DMS53 treated with DMSO at 0.1 percent for 48 hours (cell line): ENCODE measurements at regions not wholly inside any gene's neighbourhood (a gene's known extent, or its start where the extent isn't known, plus 50 kb on each side); places are given as distances from the start of the nearest gene placed in this dataset.
A peak's percentile ranks its signal among the peaks of the same experiment; 100 is the strongest.

Experiments used
- DNase-seq: peaks from one replicate; lab custom pipeline; 2025; ENCODE audit not compliant: unreplicated experiment; lab: John Stamatoyannopoulos, UW

GRCh38 chr3:190252080-190252479 lies 70.2 kb downstream of the CLDN1 start:
- no peak for DNase-seq

- no peak for DNase-seq
These were observed 72.8 kb downstream of the CLDN1 start for GRCh38 chr3:190249414-190249813.

- no peak for DNase-seq
These were observed 80.1 kb downstream of the CLDN1 start for GRCh38 chr3:190242147-190242546.

- no peak for DNase-seq
These were observed 82.9 kb downstream of the CLDN1 start for GRCh38 chr3:190239325-190239724.

DNA sequence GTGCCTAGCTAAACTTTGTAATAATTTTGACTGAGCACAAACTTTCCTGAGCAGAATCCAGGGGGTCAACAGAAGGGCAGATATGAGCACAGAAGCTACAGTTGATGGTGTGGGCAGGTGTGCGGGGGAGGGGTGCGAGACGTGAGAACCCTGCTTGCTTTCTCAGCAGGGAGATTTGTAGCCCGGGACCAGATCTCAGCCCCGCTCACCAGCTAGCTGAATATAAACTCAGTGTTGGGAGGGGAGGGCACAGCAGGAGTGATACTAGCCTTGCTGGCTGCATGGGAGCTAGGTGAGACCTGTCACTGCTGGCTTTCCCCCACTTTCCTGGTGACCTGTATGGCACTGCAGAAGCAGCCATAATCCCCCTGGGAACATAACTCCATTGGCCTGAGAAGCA lies 83.4 kb downstream of the CLDN1 start:
- no peak for DNase-seq

- DNase-seq = no peak
These were observed 87.6 kb downstream of the CLDN1 start for GRCh38 chr3:190234621-190235020.

GRCh38 chr3:190229632-190230424 lies 92.4 kb downstream of the CLDN1 start:
- DNase-seq = no peak

GRCh38 chr3:190227064-190227463 lies 95.2 kb downstream of the CLDN1 start:
- no peak for DNase-seq

- DNase-seq = peak; percentile 37
These were observed 97.2 kb downstream of the CLDN1 start for GRCh38 chr3:190224863-190225692.

DNA sequence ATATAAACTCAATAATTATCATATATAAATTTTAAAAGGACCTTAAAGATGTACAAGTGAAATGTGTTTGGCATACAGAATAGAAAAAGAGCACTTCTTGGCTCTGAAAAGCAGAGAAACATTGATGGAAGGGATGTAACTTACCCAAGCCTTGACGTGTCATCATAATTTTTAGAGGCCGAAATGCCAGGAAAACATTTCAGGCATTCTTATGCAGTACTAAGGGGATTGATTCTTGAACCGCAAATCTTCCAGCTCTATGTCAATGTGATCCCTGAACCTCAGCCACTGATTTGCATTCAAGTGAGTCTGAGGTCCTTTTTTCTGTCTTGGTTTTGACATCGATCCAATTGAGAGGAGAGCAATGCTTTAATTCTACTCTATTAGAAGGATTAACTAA lies 97.8 kb downstream of the CLDN1 start:
- no peak for DNase-seq

- no peak for DNase-seq
These were observed 99.3 kb downstream of the CLDN1 start for GRCh38 chr3:190222916-190223315.

- DNase-seq = no peak
These were observed 99.9 kb downstream of the CLDN1 start for GRCh38 chr3:190222360-190222759.

DNA sequence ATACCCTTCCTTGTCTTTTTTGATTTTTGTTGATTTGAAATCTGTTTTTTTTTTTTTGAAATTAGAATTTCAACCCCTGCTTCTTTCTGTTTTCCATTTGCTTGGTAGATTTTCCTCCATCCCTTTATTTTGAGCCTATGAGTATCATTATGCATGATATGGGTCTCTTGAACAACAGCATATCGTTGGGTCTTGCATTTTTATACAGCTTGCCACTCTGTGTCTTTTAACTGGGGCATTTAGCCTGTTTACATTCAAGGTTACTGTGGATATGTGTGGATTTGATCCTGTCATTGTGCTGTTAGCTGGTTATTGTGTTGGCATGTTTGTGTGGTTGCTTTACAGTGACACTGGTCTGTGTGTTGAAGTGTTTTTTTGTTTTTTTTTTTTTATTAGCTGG lies 99.7 kb upstream of the P3H2 start:
- no peak for DNase-seq

DNA sequence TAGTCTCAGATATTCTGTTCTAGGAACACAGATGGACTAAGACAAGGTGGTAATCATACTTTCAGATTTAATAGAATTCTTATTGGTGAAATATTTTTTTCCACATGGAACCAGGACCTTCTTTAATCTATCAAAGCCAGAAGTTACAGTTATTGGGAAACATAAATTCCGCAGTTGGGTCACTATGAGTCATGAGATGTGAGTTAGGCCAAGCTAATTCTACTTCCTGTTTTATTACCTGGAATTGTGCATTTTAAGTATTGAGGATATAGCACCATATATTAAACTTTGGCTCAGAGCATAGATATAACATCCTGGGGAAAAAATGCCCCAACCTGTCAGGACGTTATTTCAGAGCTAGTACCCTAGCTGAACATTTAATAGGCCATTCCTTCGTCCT lies 96.4 kb upstream of the P3H2 start:
- DNase-seq = no peak

DNA sequence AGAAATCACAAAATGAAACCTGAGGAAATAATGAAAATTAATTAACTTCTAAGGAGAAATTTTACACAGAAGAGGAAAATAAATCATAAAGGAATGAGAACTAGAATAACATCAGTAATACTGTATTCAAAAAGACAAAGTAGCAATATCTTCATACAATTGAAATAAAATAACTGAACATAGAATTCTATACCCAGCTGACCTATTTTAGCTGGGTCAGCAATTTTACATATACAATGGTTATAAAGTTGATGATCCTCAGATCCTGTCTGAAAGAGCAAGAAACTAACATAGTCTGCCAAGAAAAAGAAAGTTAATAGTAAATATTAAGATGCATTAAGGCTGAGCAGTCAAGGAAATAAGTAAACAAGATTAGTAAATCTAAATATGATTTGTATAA lies 93.0 kb upstream of the P3H2 start:
- no peak for DNase-seq

DNA sequence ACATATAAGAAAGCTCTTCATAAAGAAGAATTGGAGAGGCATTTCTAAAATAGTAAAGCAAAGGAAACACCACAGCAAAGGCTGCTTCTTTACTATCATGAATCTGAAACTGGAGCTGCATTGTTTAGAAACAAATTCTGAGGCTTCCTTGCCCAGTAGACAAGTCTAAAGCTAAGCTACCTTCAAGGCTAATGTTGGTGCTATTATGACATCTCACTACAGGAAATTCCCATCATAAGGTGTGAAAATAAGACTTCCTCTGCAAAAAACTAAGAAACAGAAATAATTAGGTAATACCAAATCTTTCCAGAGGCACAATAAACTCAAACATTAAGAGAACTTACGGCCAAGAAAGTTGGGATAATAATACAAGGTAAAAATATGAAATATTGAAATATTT lies 89.9 kb upstream of the P3H2 start:
- no peak for DNase-seq

- no peak for DNase-seq
These were observed 88.8 kb upstream of the P3H2 start for GRCh38 chr3:190209533-190209932.

GRCh38 chr3:190208196-190208595 lies 87.5 kb upstream of the P3H2 start:
- DNase-seq = no peak

DNA sequence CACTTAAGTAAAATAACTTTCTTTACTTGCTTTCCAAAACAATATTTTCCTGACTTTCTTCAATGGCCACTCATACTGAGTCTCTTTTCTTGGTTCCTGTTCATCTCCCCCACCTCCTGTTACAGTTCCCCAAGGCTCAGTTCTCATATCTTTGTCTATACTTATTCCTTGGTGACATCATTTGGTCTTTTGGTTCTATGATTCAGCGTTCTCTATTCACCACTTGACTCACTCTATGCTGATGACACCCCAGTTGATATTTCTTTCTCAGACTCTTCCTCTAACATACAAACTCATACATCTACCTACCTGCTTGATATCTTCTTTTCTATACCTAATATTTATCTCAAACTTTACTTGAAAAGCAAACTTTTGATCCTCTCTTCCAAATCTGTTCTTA lies 85.0 kb upstream of the P3H2 start:
- no peak for DNase-seq

DNA sequence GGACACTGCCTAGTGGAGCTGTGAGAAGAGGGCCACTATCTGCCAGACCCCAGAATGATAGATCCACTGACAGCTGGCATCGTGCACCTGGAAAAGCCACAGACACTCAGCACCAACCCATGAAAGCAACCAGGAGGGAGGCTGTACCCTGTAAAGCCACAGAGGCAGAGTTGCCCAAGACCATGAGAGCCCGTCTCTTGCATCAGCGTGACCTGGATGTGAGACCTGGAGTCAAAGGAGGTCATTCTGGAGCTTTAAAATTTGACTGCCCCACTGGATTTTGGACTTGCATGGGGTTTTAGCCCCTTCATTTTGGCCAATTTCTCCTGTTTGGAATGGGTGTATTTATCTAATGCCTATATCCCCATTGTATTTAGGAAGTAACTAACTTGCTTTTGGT lies 83.5 kb upstream of the P3H2 start:
- no peak for DNase-seq

DNA sequence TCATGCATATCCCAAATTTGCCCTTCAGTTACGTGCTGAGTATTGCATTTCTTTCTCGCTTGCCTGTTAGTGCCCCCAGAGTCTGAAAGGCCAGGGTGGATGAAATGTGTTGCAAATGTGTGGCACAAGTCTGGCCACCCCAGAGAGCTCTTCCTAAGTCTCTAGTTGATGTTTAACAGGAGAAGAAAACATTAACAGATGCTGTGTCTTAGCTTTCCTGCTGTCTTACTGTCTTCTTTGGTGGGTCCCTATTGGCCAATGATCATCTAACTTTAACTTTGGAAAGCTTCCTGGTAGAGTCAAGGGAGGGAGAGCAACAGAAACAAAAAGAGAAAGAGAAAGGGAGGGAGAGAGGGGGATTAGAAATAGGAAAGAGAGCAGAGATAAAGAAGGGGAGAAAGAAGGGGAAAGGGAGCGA lies 76.7 kb upstream of the P3H2 start:
- DNase-seq = no peak

- DNase-seq = no peak
These were observed 73.8 kb upstream of the P3H2 start for GRCh38 chr3:190194506-190194905.
